GM23338 (cell line): ENCODE measurements at regions not wholly inside any gene's neighbourhood (a gene's known extent, or its start where the extent isn't known, plus 50 kb on each side); places are given as distances from the start of the nearest gene placed in this dataset.

Experiments
- ATAC-seq: fragments of 200-7000 bp; cut with Tn5 transposase; 3 replicates; pipeline ENCODE4 v1.9.1; 2020
- DNase-seq: peaks from one replicate; pipeline ENCODE4 v3.0.0-alpha.2; 2015; ENCODE audit warnings: low spot score
- H2AFZ ChIP-seq: fragments of 200-600 bp; sonication (generic); 2 replicates; pipeline ENCODE4 v1.8.0; 2016; ENCODE audit warnings: antibody characterized with exemption, mild to moderate bottlenecking, moderate library complexity
- H3F3A ChIP-seq: fragments of 200-600 bp; sonication (generic); replicated peaks from 2 replicates; pipeline ENCODE4 v1.8.0; 2017; ENCODE audit warnings: antibody characterized with exemption, mixed run types, low read depth
- H3K27ac ChIP-seq: fragments of 200-600 bp; sonication (generic); 2 replicates; pipeline ENCODE4 v1.6.1; 2016; ENCODE audit warnings: low read depth
- H3K27me3 ChIP-seq: fragments of 200-600 bp; sonication (generic); 2 replicates; pipeline ENCODE4 v1.8.0; 2016; ENCODE audit warnings: mild to moderate bottlenecking, mixed run types, moderate library complexity; ENCODE audit not compliant: insufficient read depth
- H3K36me3 ChIP-seq: fragments of 200-600 bp; sonication (generic); 2 replicates; pipeline ENCODE4 v1.8.0; 2016; ENCODE audit warnings: mild to moderate bottlenecking; ENCODE audit not compliant: insufficient read depth
- H3K4me1 ChIP-seq: fragments of 200-600 bp; sonication (generic); 2 replicates; pipeline ENCODE4 v1.8.0; 2016; ENCODE audit warnings: mild to moderate bottlenecking, moderate library complexity; ENCODE audit not compliant: insufficient read depth
- H3K4me2 ChIP-seq: fragments of 200-600 bp; sonication (generic); 2 replicates; pipeline ENCODE4 v1.7.1; 2017; ENCODE audit warnings: mixed run types
- H3K4me3 ChIP-seq: fragments of 200-600 bp; sonication (generic); 2 replicates; pipeline ENCODE4 v1.6.1; 2016; ENCODE audit warnings: mixed run types
- H3K79me2 ChIP-seq: fragments of 200-600 bp; sonication (generic); replicated peaks from 2 replicates; pipeline ENCODE4 v1.8.0; 2017; ENCODE audit warnings: mild to moderate bottlenecking; ENCODE audit not compliant: insufficient read depth
- H3K9me2 ChIP-seq: fragments of 200-600 bp; sonication (generic); 2 replicates; pipeline ENCODE4 v1.8.0; 2017; ENCODE audit not compliant: insufficient read depth
- H4K20me1 ChIP-seq: fragments of 200-600 bp; sonication (generic); replicated peaks from 2 replicates; pipeline ENCODE4 v1.8.0; 2017; ENCODE audit warnings: mild to moderate bottlenecking; ENCODE audit not compliant: insufficient read depth
- H3K27ac Mint-ChIP-seq: 2 replicates; pipeline ENCODE4 v1.8.0; 2020; ENCODE audit warnings: inconsistent platforms, mild to moderate bottlenecking, moderate library complexity, mixed read lengths
- H3K27me3 Mint-ChIP-seq: 3 replicates; pipeline ENCODE4 v1.8.0; 2022; ENCODE audit warnings: low read depth, mild to moderate bottlenecking, moderate library complexity, mixed read lengths, inconsistent platforms; ENCODE audit not compliant: insufficient read depth, poor library complexity
- H3K36me3 Mint-ChIP-seq: 3 replicates; pipeline ENCODE4 v1.8.0; 2021; ENCODE audit warnings: low read depth, mild to moderate bottlenecking, inconsistent platforms, moderate library complexity, mixed read lengths
- H3K4me1 Mint-ChIP-seq: 3 replicates; pipeline ENCODE4 v1.8.0; 2020; ENCODE audit warnings: mild to moderate bottlenecking, inconsistent platforms, mixed read lengths
- H3K4me3 Mint-ChIP-seq: 3 replicates; pipeline ENCODE4 v1.8.0; 2021; ENCODE audit warnings: moderate library complexity, mild to moderate bottlenecking, inconsistent platforms, mixed read lengths
- H3K9me3 Mint-ChIP-seq: 3 replicates; pipeline ENCODE4 v1.8.0; 2020; ENCODE audit warnings: moderate library complexity, mild to moderate bottlenecking, inconsistent platforms, mixed read lengths
- CREB1 ChIP-seq: fragments of 250-450 bp; sonication (Bioruptor Pico); IDR thresholded peaks from 2 replicates; pipeline ENCODE4 v1.5.0; 2020; ENCODE audit warnings: low read depth, mild to moderate bottlenecking, moderate library complexity
- ETS1 ChIP-seq: IDR thresholded peaks from 2 replicates; pipeline ENCODE4 v1.6.1; 2016; ENCODE audit warnings: antibody characterized with exemption
- EZH2 ChIP-seq: fragments of 200-600 bp; sonication (generic); IDR thresholded peaks from one replicate; pipeline ENCODE4 v1.8.0; 2017; ENCODE audit warnings: antibody characterized with exemption, mild to moderate bottlenecking, low read depth; ENCODE audit not compliant: unreplicated experiment
- EZH2phosphoT487 ChIP-seq: fragments of 200-600 bp; sonication (generic); IDR thresholded peaks from one replicate; pipeline ENCODE4 v1.8.1; 2018; ENCODE audit warnings: antibody characterized with exemption; ENCODE audit not compliant: unreplicated experiment
- JUNB ChIP-seq: IDR thresholded peaks from one replicate; pipeline ENCODE4 v1.6.1; 2016; ENCODE audit warnings: antibody characterized with exemption; ENCODE audit not compliant: unreplicated experiment
- NANOG ChIP-seq: IDR thresholded peaks from 2 replicates; pipeline ENCODE4 v1.6.1; 2016; ENCODE audit warnings: antibody characterized with exemption, borderline replicate concordance
- POLR2AphosphoS5 ChIP-seq: IDR thresholded peaks from 2 replicates; pipeline ENCODE4 v1.6.1; 2016; ENCODE audit warnings: antibody characterized with exemption, low read depth
- STAT1 ChIP-seq: IDR thresholded peaks from one replicate; pipeline ENCODE4 v1.6.1; 2016; ENCODE audit warnings: antibody characterized with exemption; ENCODE audit not compliant: unreplicated experiment
- ZNF114 ChIP-seq: fragments of 250-450 bp; sonication (Bioruptor Pico); IDR thresholded peaks from 2 replicates; pipeline ENCODE4 v1.5.0; 2020; ENCODE audit warnings: mild to moderate bottlenecking, moderate library complexity
- ZNF331 ChIP-seq: fragments of 250-450 bp; sonication (Bioruptor Pico); IDR thresholded peaks from 2 replicates; pipeline ENCODE4 v1.5.0; 2020; ENCODE audit warnings: low read depth, mild to moderate bottlenecking, moderate library complexity
- TF ChIP-seq, protein P1 (sequence below), 2 experiments: fragments of 200-600 bp in 1 of 2; sonication (generic) in 1 of 2; conservative IDR thresholded peaks; 2 replicates each; pipeline versions ENCODE4 v1.5.1 to v1.6.1; 2016 to 2017; ENCODE audit warnings: antibody characterized with exemption in 2 of 2, low read depth in 2 of 2, mild to moderate bottlenecking in 2 of 2, moderate library complexity in 1 of 2
- TF ChIP-seq, protein P2 (sequence below): IDR thresholded peaks from one replicate; pipeline ENCODE4 v1.6.1; 2018; ENCODE audit warnings: antibody characterized with exemption; ENCODE audit not compliant: unreplicated experiment
- TF ChIP-seq, protein P3 (sequence below): fragments of 250-450 bp; sonication (Bioruptor Pico); IDR thresholded peaks from 2 replicates; pipeline ENCODE4 v1.5.0; 2020; ENCODE audit warnings: mild to moderate bottlenecking, moderate library complexity

- H3F3A ChIP-seq: no peaks in the 10 kb centered on the region
- peaks cover 4% of the 10 kb centered on the region for H3K4me1 Mint-ChIP-seq
- DNase-seq (peak; percentile 54), ATAC-seq (peak; percentile 85)
- 0 out of 2 replicates have a peak overlapping the region, but pooled peaks have one; percentile 47 for H2AFZ ChIP-seq
- no peaks in the 10 kb centered on the region for H3K79me2 ChIP-seq
- H3K27ac Mint-ChIP-seq: no peak overlapping the region
- H4K20me1 ChIP-seq: no peaks in the 10 kb centered on the region
- peaks cover 12% of the 10 kb centered on the region for H3K27me3 Mint-ChIP-seq
- no peaks in the 10 kb centered on the region for H3K9me2 ChIP-seq
- H3K36me3 Mint-ChIP-seq: no peaks in the 10 kb centered on the region; the same call in 2 of the 3 replicates
- H3K4me1 ChIP-seq: no peaks in the 10 kb centered on the region
- H3K4me2 ChIP-seq: no peak overlapping the region
- H3K4me3 ChIP-seq: no peak overlapping the region
- no peaks in the 10 kb centered on the region for H3K9me3 Mint-ChIP-seq
- H3K4me3 Mint-ChIP-seq: no peak overlapping the region
- no peaks in the 10 kb centered on the region for H3K36me3 ChIP-seq
- H3K27me3 ChIP-seq: no peaks in the 10 kb centered on the region
- no peak for TF ChIP-seq EZH2phosphoT487
- TF ChIP-seq STAT1: no peak
- no peak for TF ChIP-seq CREB1
- TF ChIP-seq, protein P1, sequence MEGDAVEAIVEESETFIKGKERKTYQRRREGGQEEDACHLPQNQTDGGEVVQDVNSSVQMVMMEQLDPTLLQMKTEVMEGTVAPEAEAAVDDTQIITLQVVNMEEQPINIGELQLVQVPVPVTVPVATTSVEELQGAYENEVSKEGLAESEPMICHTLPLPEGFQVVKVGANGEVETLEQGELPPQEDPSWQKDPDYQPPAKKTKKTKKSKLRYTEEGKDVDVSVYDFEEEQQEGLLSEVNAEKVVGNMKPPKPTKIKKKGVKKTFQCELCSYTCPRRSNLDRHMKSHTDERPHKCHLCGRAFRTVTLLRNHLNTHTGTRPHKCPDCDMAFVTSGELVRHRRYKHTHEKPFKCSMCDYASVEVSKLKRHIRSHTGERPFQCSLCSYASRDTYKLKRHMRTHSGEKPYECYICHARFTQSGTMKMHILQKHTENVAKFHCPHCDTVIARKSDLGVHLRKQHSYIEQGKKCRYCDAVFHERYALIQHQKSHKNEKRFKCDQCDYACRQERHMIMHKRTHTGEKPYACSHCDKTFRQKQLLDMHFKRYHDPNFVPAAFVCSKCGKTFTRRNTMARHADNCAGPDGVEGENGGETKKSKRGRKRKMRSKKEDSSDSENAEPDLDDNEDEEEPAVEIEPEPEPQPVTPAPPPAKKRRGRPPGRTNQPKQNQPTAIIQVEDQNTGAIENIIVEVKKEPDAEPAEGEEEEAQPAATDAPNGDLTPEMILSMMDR (conservative IDR thresholded peaks at IDR 0.05; ENCODE audit: low read depth in 2 of 2): no peak
- TF ChIP-seq, protein P2, sequence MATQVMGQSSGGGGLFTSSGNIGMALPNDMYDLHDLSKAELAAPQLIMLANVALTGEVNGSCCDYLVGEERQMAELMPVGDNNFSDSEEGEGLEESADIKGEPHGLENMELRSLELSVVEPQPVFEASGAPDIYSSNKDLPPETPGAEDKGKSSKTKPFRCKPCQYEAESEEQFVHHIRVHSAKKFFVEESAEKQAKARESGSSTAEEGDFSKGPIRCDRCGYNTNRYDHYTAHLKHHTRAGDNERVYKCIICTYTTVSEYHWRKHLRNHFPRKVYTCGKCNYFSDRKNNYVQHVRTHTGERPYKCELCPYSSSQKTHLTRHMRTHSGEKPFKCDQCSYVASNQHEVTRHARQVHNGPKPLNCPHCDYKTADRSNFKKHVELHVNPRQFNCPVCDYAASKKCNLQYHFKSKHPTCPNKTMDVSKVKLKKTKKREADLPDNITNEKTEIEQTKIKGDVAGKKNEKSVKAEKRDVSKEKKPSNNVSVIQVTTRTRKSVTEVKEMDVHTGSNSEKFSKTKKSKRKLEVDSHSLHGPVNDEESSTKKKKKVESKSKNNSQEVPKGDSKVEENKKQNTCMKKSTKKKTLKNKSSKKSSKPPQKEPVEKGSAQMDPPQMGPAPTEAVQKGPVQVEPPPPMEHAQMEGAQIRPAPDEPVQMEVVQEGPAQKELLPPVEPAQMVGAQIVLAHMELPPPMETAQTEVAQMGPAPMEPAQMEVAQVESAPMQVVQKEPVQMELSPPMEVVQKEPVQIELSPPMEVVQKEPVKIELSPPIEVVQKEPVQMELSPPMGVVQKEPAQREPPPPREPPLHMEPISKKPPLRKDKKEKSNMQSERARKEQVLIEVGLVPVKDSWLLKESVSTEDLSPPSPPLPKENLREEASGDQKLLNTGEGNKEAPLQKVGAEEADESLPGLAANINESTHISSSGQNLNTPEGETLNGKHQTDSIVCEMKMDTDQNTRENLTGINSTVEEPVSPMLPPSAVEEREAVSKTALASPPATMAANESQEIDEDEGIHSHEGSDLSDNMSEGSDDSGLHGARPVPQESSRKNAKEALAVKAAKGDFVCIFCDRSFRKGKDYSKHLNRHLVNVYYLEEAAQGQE: no peak
- TF ChIP-seq POLR2AphosphoS5: no peak
- no peak for TF ChIP-seq ZNF114 (CRISPR knock-in tag)
- no peak for TF ChIP-seq ZNF331
- TF ChIP-seq NANOG: no peak
- TF ChIP-seq EZH2: no peak
- TF ChIP-seq, protein P3, sequence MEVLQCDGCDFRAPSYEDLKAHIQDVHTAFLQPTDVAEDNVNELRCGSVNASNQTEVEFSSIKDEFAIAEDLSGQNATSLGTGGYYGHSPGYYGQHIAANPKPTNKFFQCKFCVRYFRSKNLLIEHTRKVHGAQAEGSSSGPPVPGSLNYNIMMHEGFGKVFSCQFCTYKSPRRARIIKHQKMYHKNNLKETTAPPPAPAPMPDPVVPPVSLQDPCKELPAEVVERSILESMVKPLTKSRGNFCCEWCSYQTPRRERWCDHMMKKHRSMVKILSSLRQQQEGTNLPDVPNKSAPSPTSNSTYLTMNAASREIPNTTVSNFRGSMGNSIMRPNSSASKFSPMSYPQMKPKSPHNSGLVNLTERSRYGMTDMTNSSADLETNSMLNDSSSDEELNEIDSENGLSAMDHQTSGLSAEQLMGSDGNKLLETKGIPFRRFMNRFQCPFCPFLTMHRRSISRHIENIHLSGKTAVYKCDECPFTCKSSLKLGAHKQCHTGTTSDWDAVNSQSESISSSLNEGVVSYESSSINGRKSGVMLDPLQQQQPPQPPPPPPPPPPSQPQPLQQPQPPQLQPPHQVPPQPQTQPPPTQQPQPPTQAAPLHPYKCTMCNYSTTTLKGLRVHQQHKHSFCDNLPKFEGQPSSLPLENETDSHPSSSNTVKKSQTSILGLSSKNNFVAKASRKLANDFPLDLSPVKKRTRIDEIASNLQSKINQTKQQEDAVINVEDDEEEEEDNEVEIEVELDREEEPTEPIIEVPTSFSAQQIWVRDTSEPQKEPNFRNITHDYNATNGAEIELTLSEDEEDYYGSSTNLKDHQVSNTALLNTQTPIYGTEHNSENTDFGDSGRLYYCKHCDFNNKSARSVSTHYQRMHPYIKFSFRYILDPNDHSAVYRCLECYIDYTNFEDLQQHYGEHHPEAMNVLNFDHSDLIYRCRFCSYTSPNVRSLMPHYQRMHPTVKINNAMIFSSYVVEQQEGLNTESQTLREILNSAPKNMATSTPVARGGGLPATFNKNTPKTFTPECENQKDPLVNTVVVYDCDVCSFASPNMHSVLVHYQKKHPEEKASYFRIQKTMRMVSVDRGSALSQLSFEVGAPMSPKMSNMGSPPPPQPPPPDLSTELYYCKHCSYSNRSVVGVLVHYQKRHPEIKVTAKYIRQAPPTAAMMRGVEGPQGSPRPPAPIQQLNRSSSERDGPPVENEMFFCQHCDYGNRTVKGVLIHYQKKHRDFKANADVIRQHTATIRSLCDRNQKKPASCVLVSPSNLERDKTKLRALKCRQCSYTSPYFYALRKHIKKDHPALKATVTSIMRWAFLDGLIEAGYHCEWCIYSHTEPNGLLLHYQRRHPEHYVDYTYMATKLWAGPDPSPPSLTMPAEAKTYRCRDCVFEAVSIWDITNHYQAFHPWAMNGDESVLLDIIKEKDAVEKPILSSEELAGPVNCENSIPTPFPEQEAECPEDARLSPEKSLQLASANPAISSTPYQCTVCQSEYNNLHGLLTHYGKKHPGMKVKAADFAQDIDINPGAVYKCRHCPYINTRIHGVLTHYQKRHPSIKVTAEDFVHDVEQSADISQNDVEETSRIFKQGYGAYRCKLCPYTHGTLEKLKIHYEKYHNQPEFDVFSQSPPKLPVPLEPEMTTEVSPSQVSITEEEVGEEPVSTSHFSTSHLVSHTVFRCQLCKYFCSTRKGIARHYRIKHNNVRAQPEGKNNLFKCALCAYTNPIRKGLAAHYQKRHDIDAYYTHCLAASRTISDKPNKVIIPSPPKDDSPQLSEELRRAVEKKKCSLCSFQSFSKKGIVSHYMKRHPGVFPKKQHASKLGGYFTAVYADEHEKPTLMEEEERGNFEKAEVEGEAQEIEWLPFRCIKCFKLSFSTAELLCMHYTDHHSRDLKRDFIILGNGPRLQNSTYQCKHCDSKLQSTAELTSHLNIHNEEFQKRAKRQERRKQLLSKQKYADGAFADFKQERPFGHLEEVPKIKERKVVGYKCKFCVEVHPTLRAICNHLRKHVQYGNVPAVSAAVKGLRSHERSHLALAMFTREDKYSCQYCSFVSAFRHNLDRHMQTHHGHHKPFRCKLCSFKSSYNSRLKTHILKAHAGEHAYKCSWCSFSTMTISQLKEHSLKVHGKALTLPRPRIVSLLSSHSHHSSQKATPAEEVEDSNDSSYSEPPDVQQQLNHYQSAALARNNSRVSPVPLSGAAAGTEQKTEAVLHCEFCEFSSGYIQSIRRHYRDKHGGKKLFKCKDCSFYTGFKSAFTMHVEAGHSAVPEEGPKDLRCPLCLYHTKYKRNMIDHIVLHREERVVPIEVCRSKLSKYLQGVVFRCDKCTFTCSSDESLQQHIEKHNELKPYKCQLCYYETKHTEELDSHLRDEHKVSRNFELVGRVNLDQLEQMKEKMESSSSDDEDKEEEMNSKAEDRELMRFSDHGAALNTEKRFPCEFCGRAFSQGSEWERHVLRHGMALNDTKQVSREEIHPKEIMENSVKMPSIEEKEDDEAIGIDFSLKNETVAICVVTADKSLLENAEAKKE (CRISPR knock-in tag): no peak
- no peak for TF ChIP-seq JUNB
- no peak for TF ChIP-seq ETS1
- no peak overlapping the region for H3K27ac ChIP-seq
These were observed 724.6 kb downstream of the PTPRU start for GRCh38 chr1:29960876-29961275.
